GM12878 (cell line): ENCODE measurements at regions not wholly inside any gene's neighbourhood (a gene's known extent, or its start where the extent isn't known, plus 50 kb on each side); places are given as distances from the start of the nearest gene placed in this dataset.
A peak's percentile ranks its signal among the peaks of the same experiment; 100 is the strongest.

Experiments
- ATAC-seq: fragments of 200-7000 bp; cut with Tn5 transposase; 3 replicates; pipeline ENCODE4 v1.9.1; 2020; ENCODE audit warnings: mild to moderate bottlenecking, moderate library complexity
- BruUV-seq: library from RNA; stranded (reverse); fragments of 400-500 nt; replicated peaks from 2 replicates; lab custom pipeline; 2021; lab: Mats Ljungman, UMichigan
- CTCF ChIA-PET: fragments of 300-600 bp; sonication (Branson Sonifier 250); formaldehyde crosslinking; extraction: SDS; loops from one replicate; lab custom pipeline; 2021; ENCODE audit warnings: inconsistent platforms; lab: Yijun Ruan, JAX
- POLR2A ChIA-PET: fragments of 350-600 bp; formaldehyde crosslinking; extraction: SDS; loops from one replicate; lab custom pipeline; 2021; ENCODE audit warnings: inconsistent platforms; lab: Charles Lee
- RAD21 ChIA-PET: fragments of 300-600 bp; sonication (Branson Sonifier 250); formaldehyde crosslinking; loops from one replicate; lab custom pipeline; 2023; ENCODE audit warnings: antibody characterized with exemption; ENCODE audit not compliant: unreplicated experiment; lab: Charles Lee
- SMC1A ChIA-PET: fragments of 300-600 bp; sonication (Branson Sonifier 250); formaldehyde crosslinking; loops from one replicate; lab custom pipeline; 2023; ENCODE audit not compliant: unreplicated experiment, uncharacterized antibody; lab: Charles Lee
- DNase-seq: peaks from one replicate; pipeline ENCODE4 v3.0.0-alpha.2; 2011; ENCODE audit warnings: low read depth, low spot score
- FAIRE-seq: peaks from 3 replicates; lab custom pipeline; 2011; peaks lifted over from hg19 to GRCh38; lab: Jason Lieb, UNC
- H2AFZ ChIP-seq: 2 replicates; pipeline ENCODE4 v1.6.0; 2011; ENCODE audit warnings: low read depth, low read length, control low read depth; ENCODE audit not compliant: control insufficient read depth
- H3K27ac ChIP-seq: 2 replicates; pipeline ENCODE4 v1.5.1; 2011; ENCODE audit warnings: control low read depth; ENCODE audit not compliant: control insufficient read depth, insufficient read depth
- H3K27me3 ChIP-seq, 2 experiments: replicated peaks in 1 of 2; 2 replicates each; pipeline versions ENCODE4 v1.6.0 to v1.6.1; 2011; ENCODE audit warnings: low read length in 1 of 2; ENCODE audit not compliant: control insufficient read depth in 2 of 2, insufficient read depth in 2 of 2
- H3K36me3 ChIP-seq, 2 experiments: 2 replicates each; pipeline ENCODE4 v1.5.1; 2011; ENCODE audit warnings: low read length in 1 of 2; ENCODE audit not compliant: control insufficient read depth in 2 of 2, insufficient read depth in 2 of 2
- H3K4me1 ChIP-seq: 2 replicates; pipeline ENCODE4 v1.6.1; 2011; ENCODE audit warnings: mild to moderate bottlenecking, low read length, moderate library complexity, mixed read lengths; ENCODE audit not compliant: control insufficient read depth, insufficient read depth
- H3K4me2 ChIP-seq: 2 replicates; pipeline ENCODE4 v1.6.0; 2011; ENCODE audit warnings: control low read depth; ENCODE audit not compliant: control insufficient read depth, insufficient read depth
- H3K4me3 ChIP-seq: fragments of 200-600 bp; sonication (generic); 2 replicates; pipeline ENCODE4 v1.5.1; 2016
- H3K79me2 ChIP-seq: 2 replicates; pipeline ENCODE4 v1.6.0; 2011; ENCODE audit warnings: low read length; ENCODE audit not compliant: control insufficient read depth, insufficient read depth
- H3K9ac ChIP-seq: 2 replicates; pipeline ENCODE4 v1.8.0; 2011; ENCODE audit warnings: low read length, control low read depth, mixed read lengths; ENCODE audit not compliant: control insufficient read depth, insufficient read depth
- H3K9me3 ChIP-seq: replicated peaks from 3 replicates; pipeline ENCODE4 v1.5.1; 2011; ENCODE audit warnings: mild to moderate bottlenecking, low read length; ENCODE audit not compliant: control insufficient read depth, insufficient read depth
- H4K20me1 ChIP-seq: 2 replicates; pipeline ENCODE4 v1.6.0; 2011; ENCODE audit not compliant: control insufficient read depth, insufficient read depth
- BMI1 ChIP-seq: fragments of 450-650 bp; IDR thresholded peaks from 2 replicates; pipeline ENCODE4 v1.6.1; 2016; ENCODE audit warnings: mild to moderate bottlenecking, moderate library complexity, borderline replicate concordance
- BRCA1 ChIP-seq: IDR thresholded peaks from 2 replicates; pipeline ENCODE4 v1.6.1; 2011; ENCODE audit warnings: low read depth, low read length, improper control_type of control experiment
- CREM ChIP-seq: IDR thresholded peaks from 2 replicates; pipeline ENCODE4 v1.6.1; 2014; ENCODE audit warnings: antibody characterized with exemption, low read depth
- DPF2 ChIP-seq: fragments of 450-650 bp; IDR thresholded peaks from 2 replicates; pipeline ENCODE4 v1.6.1; 2017; ENCODE audit warnings: mild to moderate bottlenecking
- IKZF2 ChIP-seq, 2 experiments: fragments of 450-650 bp; IDR thresholded peaks; 2 replicates each; pipeline ENCODE4 v1.6.1; 2017; ENCODE audit warnings: mild to moderate bottlenecking in 2 of 2, moderate library complexity in 2 of 2
- MEF2A ChIP-seq: IDR thresholded peaks from 2 replicates; pipeline ENCODE4 v1.6.1; 2011; ENCODE audit warnings: low read depth, mild to moderate bottlenecking, low read length, moderate library complexity; ENCODE audit not compliant: insufficient read depth
- TBL1XR1 ChIP-seq: IDR thresholded peaks from 2 replicates; pipeline ENCODE4 v1.6.1; 2012; ENCODE audit warnings: low read depth, low read length, improper control_type of control experiment
- ZNF592 ChIP-seq: fragments of 450-650 bp; IDR thresholded peaks from 2 replicates; pipeline ENCODE4 v1.6.1; 2017; ENCODE audit warnings: mild to moderate bottlenecking, moderate library complexity
- WGBS: methylation state at CpG from one replicate; pipeline ENCODE4 v1.1.6; 2016; ENCODE audit warnings: low lambda C conversion rate; ENCODE audit not compliant: insufficient replicate concordance, insufficient coverage; ENCODE audit errors: missing lambda C conversion rate; 5-methylcytosine and 5-hydroxymethylcytosine counted together
- in situ Hi-C: fragments of 300-500 bp; cut with MboI; formaldehyde crosslinking; loops from 9 replicates; pipeline ENCODE4 v1.14.3; 2018; ENCODE audit warnings: mixed read lengths
- intact Hi-C: fragments of 100-400 bp; cut with micrococcal nuclease; formaldehyde crosslinking; loops from one replicate; pipeline ENCODE4 v1.14.2; 2022; ENCODE audit not compliant: unreplicated experiment
- TF ChIP-seq, protein P1 (sequence below): IDR thresholded peaks from 2 replicates; pipeline ENCODE4 v1.6.1; 2012; ENCODE audit warnings: low read length, inconsistent platforms
- TF ChIP-seq, protein P2 (sequence below): IDR thresholded peaks from 2 replicates; pipeline ENCODE4 v1.6.1; 2012; ENCODE audit warnings: improper control_type of control experiment, low read depth, low read length; ENCODE audit not compliant: insufficient replicate concordance

GRCh38 chr5:124453221-124454051, 293.0 kb downstream of the ZNF608 start:
- Histone ChIP-seq H3K27ac (peak overlapping the region; percentile 40; the same call in 1 of the 2 replicates), H3K9me3 (no peaks in the 10 kb centered on the region; the same call in 2 of the 3 replicates), H3K9ac (no peak overlapping the region), H3K79me2 (no peaks in the 10 kb centered on the region), H4K20me1 (no peaks in the 10 kb centered on the region), H3K4me3 (no peak overlapping the region), H2AFZ (no peak overlapping the region; the same call in 1 of the 2 replicates), H3K36me3 (no peaks in the 10 kb centered on the region), H3K4me2 (peak overlapping the region; percentile 56), H3K27me3 (no peaks in the 10 kb centered on the region), H3K4me1 (peaks cover 19% of the 10 kb centered on the region)
- peak; percentile 98 for ATAC-seq
- WGBS = 2% methylated on average over 5 of the region's 5 CpGs
- ChIA-PET SMC1A (interaction anchor here (1.3 kb wide), 1 partner anchor 193 kb away, joined by 3 read pairs; no protein-coding TSS in a partner anchor), POLR2A (no interaction called here), CTCF (no interaction called here), RAD21 (no interaction called here)
- peak; percentile 83 for DNase-seq
- BruUV-seq = no TSS peak
- FAIRE-seq = peak; percentile 93
- intact Hi-C loops (loop anchor here (1.0 to 10.0 kb wide), 6 partner anchors 69 to 481 kb away; no protein-coding TSS in a partner anchor), in situ Hi-C loops (no loop called here)
- TF ChIP-seq, protein P1, sequence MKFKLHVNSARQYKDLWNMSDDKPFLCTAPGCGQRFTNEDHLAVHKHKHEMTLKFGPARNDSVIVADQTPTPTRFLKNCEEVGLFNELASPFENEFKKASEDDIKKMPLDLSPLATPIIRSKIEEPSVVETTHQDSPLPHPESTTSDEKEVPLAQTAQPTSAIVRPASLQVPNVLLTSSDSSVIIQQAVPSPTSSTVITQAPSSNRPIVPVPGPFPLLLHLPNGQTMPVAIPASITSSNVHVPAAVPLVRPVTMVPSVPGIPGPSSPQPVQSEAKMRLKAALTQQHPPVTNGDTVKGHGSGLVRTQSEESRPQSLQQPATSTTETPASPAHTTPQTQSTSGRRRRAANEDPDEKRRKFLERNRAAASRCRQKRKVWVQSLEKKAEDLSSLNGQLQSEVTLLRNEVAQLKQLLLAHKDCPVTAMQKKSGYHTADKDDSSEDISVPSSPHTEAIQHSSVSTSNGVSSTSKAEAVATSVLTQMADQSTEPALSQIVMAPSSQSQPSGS = peak; percentile 81
- TF ChIP-seq, protein P2, sequence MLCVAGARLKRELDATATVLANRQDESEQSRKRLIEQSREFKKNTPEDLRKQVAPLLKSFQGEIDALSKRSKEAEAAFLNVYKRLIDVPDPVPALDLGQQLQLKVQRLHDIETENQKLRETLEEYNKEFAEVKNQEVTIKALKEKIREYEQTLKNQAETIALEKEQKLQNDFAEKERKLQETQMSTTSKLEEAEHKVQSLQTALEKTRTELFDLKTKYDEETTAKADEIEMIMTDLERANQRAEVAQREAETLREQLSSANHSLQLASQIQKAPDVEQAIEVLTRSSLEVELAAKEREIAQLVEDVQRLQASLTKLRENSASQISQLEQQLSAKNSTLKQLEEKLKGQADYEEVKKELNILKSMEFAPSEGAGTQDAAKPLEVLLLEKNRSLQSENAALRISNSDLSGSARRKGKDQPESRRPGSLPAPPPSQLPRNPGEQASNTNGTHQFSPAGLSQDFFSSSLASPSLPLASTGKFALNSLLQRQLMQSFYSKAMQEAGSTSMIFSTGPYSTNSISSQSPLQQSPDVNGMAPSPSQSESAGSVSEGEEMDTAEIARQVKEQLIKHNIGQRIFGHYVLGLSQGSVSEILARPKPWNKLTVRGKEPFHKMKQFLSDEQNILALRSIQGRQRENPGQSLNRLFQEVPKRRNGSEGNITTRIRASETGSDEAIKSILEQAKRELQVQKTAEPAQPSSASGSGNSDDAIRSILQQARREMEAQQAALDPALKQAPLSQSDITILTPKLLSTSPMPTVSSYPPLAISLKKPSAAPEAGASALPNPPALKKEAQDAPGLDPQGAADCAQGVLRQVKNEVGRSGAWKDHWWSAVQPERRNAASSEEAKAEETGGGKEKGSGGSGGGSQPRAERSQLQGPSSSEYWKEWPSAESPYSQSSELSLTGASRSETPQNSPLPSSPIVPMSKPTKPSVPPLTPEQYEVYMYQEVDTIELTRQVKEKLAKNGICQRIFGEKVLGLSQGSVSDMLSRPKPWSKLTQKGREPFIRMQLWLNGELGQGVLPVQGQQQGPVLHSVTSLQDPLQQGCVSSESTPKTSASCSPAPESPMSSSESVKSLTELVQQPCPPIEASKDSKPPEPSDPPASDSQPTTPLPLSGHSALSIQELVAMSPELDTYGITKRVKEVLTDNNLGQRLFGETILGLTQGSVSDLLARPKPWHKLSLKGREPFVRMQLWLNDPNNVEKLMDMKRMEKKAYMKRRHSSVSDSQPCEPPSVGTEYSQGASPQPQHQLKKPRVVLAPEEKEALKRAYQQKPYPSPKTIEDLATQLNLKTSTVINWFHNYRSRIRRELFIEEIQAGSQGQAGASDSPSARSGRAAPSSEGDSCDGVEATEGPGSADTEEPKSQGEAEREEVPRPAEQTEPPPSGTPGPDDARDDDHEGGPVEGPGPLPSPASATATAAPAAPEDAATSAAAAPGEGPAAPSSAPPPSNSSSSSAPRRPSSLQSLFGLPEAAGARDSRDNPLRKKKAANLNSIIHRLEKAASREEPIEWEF = peak; percentile 21
- 0 out of 2 replicates have a peak, but pooled peaks have one; percentile 40 for TF ChIP-seq TBL1XR1
- TF ChIP-seq BRCA1 = no peak
- TF ChIP-seq DPF2 = peak; percentile 71
- TF ChIP-seq MEF2A = peak; percentile 93
- 0 out of 2 replicates have a peak, but pooled peaks have one; percentile 43 for TF ChIP-seq BMI1
- TF ChIP-seq ZNF592 = no peak
- peak; percentile 58 for TF ChIP-seq CREM
- peak; percentile 77 to 78 for TF ChIP-seq IKZF2 (IDR thresholded peaks at IDR 0.05)
